HG02885 (cell line): ENCODE measurements at regions not wholly inside any gene's neighbourhood (a gene's known extent, or its start where the extent isn't known, plus 50 kb on each side); places are given as distances from the start of the nearest gene placed in this dataset.

Experiments used
- ATAC-seq: cut with Tn5 transposase; IDR thresholded peaks from one replicate; pipeline ENCODE4 v1.9.1; 2021; ENCODE audit warnings: mild to moderate bottlenecking; ENCODE audit not compliant: unreplicated experiment, poor library complexity

- no peak for ATAC-seq
Observed at GRCh38 chr2:43025709-43026295, 200.6 kb downstream of the ZFP36L2 start.

GRCh38 chr2:43024515-43025011, 201.8 kb downstream of the ZFP36L2 start:
- no peak for ATAC-seq

GRCh38 chr2:43023791-43024514, 202.5 kb downstream of the ZFP36L2 start:
- no peak for ATAC-seq

- ATAC-seq, result no peak
Observed at GRCh38 chr2:43022896-43023295, 203.5 kb downstream of the ZFP36L2 start.

- no peak for ATAC-seq
Observed at GRCh38 chr2:43021791-43022509, 204.5 kb downstream of the ZFP36L2 start.

- ATAC-seq, result no peak
Observed at GRCh38 chr2:43020990-43021669, 205.3 kb downstream of the ZFP36L2 start.

- no peak for ATAC-seq
Observed at GRCh38 chr2:43020296-43020695, 206.1 kb downstream of the ZFP36L2 start.

- no peak for ATAC-seq
Observed at GRCh38 chr2:43019536-43020183, 206.7 kb downstream of the ZFP36L2 start.

GRCh38 chr2:43019025-43019367, 207.4 kb downstream of the ZFP36L2 start:
- ATAC-seq, result no peak

- ATAC-seq, result no peak
Observed at GRCh38 chr2:43018179-43019024, 208.0 kb downstream of the ZFP36L2 start.

- no peak for ATAC-seq
Observed at GRCh38 chr2:43013821-43014345, 212.5 kb downstream of the ZFP36L2 start.

GRCh38 chr2:43012966-43013365, 213.4 kb downstream of the ZFP36L2 start:
- ATAC-seq, result no peak

- no peak for ATAC-seq
Observed at GRCh38 chr2:43011158-43011491, 215.3 kb downstream of the ZFP36L2 start.

GRCh38 chr2:43010438-43011157, 215.8 kb downstream of the ZFP36L2 start:
- ATAC-seq, result no peak

GRCh38 chr2:43009448-43009847, 217.0 kb downstream of the ZFP36L2 start:
- no peak for ATAC-seq

- no peak for ATAC-seq
Observed at GRCh38 chr2:43008388-43008787, 216.0 kb upstream of the HAAO start.

- no peak for ATAC-seq
Observed at GRCh38 chr2:43007901-43008300, 215.5 kb upstream of the HAAO start.

GRCh38 chr2:43006834-43007543, 214.6 kb upstream of the HAAO start:
- ATAC-seq, result no peak
